ENCODE measurements at regions not wholly inside any gene's neighbourhood (a gene's known extent, or its start where the extent isn't known, plus 50 kb on each side); places are given as distances from the start of the nearest gene placed in this dataset.

GRCh38 chr12:39064708-39065107 is 159.3 kb upstream of the CPNE8 start:
- ChIA-PET POLR2A (no interaction called here), CTCF (no interaction called here)
- ATAC-seq (replicated peaks in 1 of 4): no peak
- H3K27ac Mint-ChIP-seq: no peak overlapping the region
- H3K9me3 Mint-ChIP-seq: peaks cover 0 to 5% (median 5%) of the 10 kb centered on the region in 3 donors
- Histone ChIP-seq H3K27me3 (replicated peaks in 1 of 2; ENCODE audit: control insufficient read depth in 2 of 2, extremely low read depth in 1 of 2, insufficient read depth in 2 of 2, low read length in 1 of 2) (no peaks in the 10 kb centered on the region), H3K4me1 (ENCODE audit: control insufficient read depth in 1 of 2, extremely low read depth in 1 of 2, insufficient read depth in 2 of 2, low read length in 2 of 2) (no peaks in the 10 kb centered on the region), H3K4me3 (ENCODE audit: control insufficient read depth in 1 of 2, extremely low read depth in 1 of 2, low read length in 1 of 2) (no peak overlapping the region), H3K27ac (ENCODE audit: low read length) (no peak overlapping the region), H3K36me3 (ENCODE audit: control insufficient read depth in 2 of 2, extremely low read depth in 1 of 2, insufficient read depth in 1 of 2, low read length in 1 of 2) (no peaks in the 10 kb centered on the region), H3K9me3 (no peaks in the 10 kb centered on the region)
- H3K36me3 Mint-ChIP-seq: no peaks in the 10 kb centered on the region
- no peaks in the 10 kb centered on the region for H3K4me1 Mint-ChIP-seq
- WGBS (ENCODE audit: insufficient coverage): 86% methylated on average over 2 of the region's 7 CpGs
- DNase-seq: no peak
- no peak overlapping the region for H3K4me3 Mint-ChIP-seq
- H3K27me3 Mint-ChIP-seq: peaks cover 0 to 2% of the 10 kb centered on the region in 2 donors

- Histone ChIP-seq H3K27ac (ENCODE audit: low read length) (no peak overlapping the region), H3K36me3 (ENCODE audit: control insufficient read depth in 2 of 2, extremely low read depth in 1 of 2, insufficient read depth in 1 of 2, low read length in 1 of 2) (no peaks in the 10 kb centered on the region), H3K4me1 (ENCODE audit: control insufficient read depth in 1 of 2, extremely low read depth in 1 of 2, insufficient read depth in 2 of 2, low read length in 2 of 2) (no peaks in the 10 kb centered on the region), H3K9me3 (no peaks in the 10 kb centered on the region), H3K4me3 (ENCODE audit: control insufficient read depth in 1 of 2, extremely low read depth in 1 of 2, low read length in 1 of 2) (no peak overlapping the region), H3K27me3 (replicated peaks in 1 of 2; ENCODE audit: control insufficient read depth in 2 of 2, extremely low read depth in 1 of 2, insufficient read depth in 2 of 2, low read length in 1 of 2) (no peaks in the 10 kb centered on the region)
- no peak for ATAC-seq (replicated peaks in 1 of 4)
- no CpG with 5 or more reads among the region's 3 CpGs for whole genome bisulfite sequencing (ENCODE audit: insufficient coverage)
- CTCF ChIA-PET: no interaction called here
- POLR2A ChIA-PET: no interaction called here
- Mint-ChIP-seq H3K27ac (no peak overlapping the region), H3K4me1 (no peaks in the 10 kb centered on the region), H3K9me3 (peaks cover 0 to 9% (median 9%) of the 10 kb centered on the region in 3 donors), H3K36me3 (no peaks in the 10 kb centered on the region), H3K4me3 (no peak overlapping the region), H3K27me3 (no peaks in the 10 kb centered on the region)
- DNase-seq: no peak
Measured at GRCh38 chr12:39062266-39062996, 157.0 kb upstream of the CPNE8 start.

GRCh38 chr12:39061576-39061975 is 156.2 kb upstream of the CPNE8 start:
- WGBS (ENCODE audit: insufficient coverage): 80% methylated on average over 2 of the region's 7 CpGs
- no peak overlapping the region for H3K27ac Mint-ChIP-seq

DNA sequence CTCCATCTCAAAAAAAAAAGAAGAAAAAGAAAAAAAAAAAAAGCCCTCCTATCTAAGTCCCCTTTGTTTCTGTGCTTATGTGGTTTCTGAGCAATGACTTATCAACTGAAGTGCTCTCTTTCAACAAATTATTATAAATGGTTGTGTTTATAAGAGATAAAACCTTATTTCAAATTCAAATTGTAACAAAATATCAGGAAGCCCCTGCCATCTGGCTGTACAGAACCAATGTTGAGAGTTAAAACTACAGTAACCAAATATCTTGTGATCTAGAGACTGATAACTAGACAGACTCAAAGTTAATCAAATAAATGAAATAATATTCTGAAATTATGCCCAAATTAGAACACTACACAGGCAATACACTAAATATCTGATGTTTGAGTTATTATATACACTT is 143.0 kb upstream of the CPNE8 start:
- DNase-seq: no peak
- Mint-ChIP-seq H3K9me3 (peaks cover 0 to 4% (median under 1%) of the 10 kb centered on the region in 3 donors), H3K36me3 (no peaks in the 10 kb centered on the region), H3K27me3 (no peaks in the 10 kb centered on the region), H3K27ac (no peak overlapping the region), H3K4me1 (no peaks in the 10 kb centered on the region), H3K4me3 (no peak overlapping the region)
- ATAC-seq (replicated peaks in 1 of 4): no peak
- CTCF ChIA-PET: no interaction called here
- no peaks in the 10 kb centered on the region for H3K27me3 ChIP-seq (replicated peaks in 1 of 2; ENCODE audit: control insufficient read depth in 2 of 2, extremely low read depth in 1 of 2, insufficient read depth in 2 of 2, low read length in 1 of 2)
- no peak overlapping the region for H3K27ac ChIP-seq (ENCODE audit: low read length)
- H3K4me1 ChIP-seq (ENCODE audit: control insufficient read depth in 1 of 2, extremely low read depth in 1 of 2, insufficient read depth in 2 of 2, low read length in 2 of 2): no peaks in the 10 kb centered on the region
- POLR2A ChIA-PET: no interaction called here
- H3K4me3 ChIP-seq (ENCODE audit: control insufficient read depth in 1 of 2, extremely low read depth in 1 of 2, low read length in 1 of 2): no peak overlapping the region
- H3K36me3 ChIP-seq (ENCODE audit: control insufficient read depth in 2 of 2, extremely low read depth in 1 of 2, insufficient read depth in 1 of 2, low read length in 1 of 2): no peaks in the 10 kb centered on the region
- H3K9me3 ChIP-seq: no peaks in the 10 kb centered on the region

More at GRCh38 chr12:39061576-39061975, 156.2 kb upstream of the CPNE8 start:
- DNase-seq: no peak
- POLR2A ChIA-PET: no interaction called here
- ATAC-seq (replicated peaks in 1 of 4): no peak
- Histone ChIP-seq H3K27ac (ENCODE audit: low read length) (no peak overlapping the region), H3K4me1 (ENCODE audit: control insufficient read depth in 1 of 2, extremely low read depth in 1 of 2, insufficient read depth in 2 of 2, low read length in 2 of 2) (no peaks in the 10 kb centered on the region), H3K9me3 (no peaks in the 10 kb centered on the region), H3K27me3 (replicated peaks in 1 of 2; ENCODE audit: control insufficient read depth in 2 of 2, extremely low read depth in 1 of 2, insufficient read depth in 2 of 2, low read length in 1 of 2) (no peaks in the 10 kb centered on the region), H3K4me3 (ENCODE audit: control insufficient read depth in 1 of 2, extremely low read depth in 1 of 2, low read length in 1 of 2) (no peak overlapping the region), H3K36me3 (ENCODE audit: control insufficient read depth in 2 of 2, extremely low read depth in 1 of 2, insufficient read depth in 1 of 2, low read length in 1 of 2) (no peaks in the 10 kb centered on the region)
- Mint-ChIP-seq H3K4me3 (no peak overlapping the region), H3K36me3 (no peaks in the 10 kb centered on the region), H3K27me3 (no peaks in the 10 kb centered on the region), H3K9me3 (peaks cover 0 to 9% (median 9%) of the 10 kb centered on the region in 3 donors), H3K4me1 (no peaks in the 10 kb centered on the region)
- CTCF ChIA-PET: no interaction called here

DNA sequence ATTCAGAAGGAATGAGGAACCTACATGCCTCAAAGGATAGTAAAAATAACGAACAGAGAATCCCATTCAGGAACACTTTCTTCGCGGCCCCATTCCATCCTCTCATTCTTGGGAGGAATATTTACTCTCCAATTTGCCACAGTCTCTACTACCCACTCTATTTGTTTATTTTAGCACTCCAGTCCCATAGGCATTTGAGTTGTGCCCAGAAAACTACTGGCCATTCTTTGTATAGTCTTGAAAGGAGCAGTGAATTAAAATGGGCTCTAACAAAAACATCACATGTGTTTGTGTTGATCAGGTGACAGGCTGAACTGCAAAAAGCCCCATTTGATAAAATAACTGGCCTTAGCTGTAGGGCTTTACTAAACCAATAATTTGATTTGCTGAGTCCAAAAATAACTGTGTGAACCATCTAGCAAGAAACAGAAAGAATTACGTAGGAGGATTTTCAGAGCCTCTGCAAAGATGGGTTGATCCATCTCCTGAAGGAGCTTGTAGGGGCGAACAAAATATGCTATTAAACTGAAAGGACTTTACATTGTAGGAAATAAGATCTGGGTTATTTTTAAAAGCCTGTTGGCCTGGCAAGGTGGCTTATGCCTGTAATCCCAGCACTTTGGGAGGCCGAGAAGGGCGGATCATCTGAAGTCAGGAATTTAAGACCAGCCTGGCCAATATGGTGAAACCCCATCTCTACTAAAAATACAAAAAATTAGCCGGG is 142.3 kb upstream of the CPNE8 start:
- 92% methylated on average over 2 of the region's 8 CpGs for WGBS (ENCODE audit: insufficient coverage)

DNA sequence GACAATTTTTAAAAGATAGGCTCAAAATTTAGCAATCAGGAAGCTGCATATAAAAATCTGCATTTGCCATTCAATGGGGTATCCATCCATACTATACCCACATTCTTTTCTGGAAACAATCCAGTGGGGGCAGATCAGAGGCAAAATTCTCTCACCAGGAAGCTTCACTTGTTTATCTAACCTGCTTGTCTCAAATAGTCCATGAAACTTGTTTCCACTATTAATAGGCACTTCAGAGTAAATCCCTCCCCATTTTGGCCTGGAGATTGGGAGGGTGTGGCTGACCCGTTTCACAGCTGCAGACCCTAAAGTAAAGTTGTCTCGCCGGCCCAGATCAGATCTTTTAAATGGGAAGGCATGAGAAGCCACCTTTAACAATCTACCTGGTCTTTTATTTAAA is 139.4 kb upstream of the CPNE8 start:
- H3K27me3 ChIP-seq (replicated peaks in 1 of 2; ENCODE audit: control insufficient read depth in 2 of 2, extremely low read depth in 1 of 2, insufficient read depth in 2 of 2, low read length in 1 of 2): no peaks in the 10 kb centered on the region
- Mint-ChIP-seq H3K27me3 (peaks cover 0 to 2% of the 10 kb centered on the region in 2 donors), H3K4me3 (no peak overlapping the region), H3K27ac (no peak overlapping the region), H3K4me1 (no peaks in the 10 kb centered on the region), H3K36me3 (no peaks in the 10 kb centered on the region), H3K9me3 (peaks cover 0 to 2% (median 0%) of the 10 kb centered on the region in 3 donors)
- H3K27ac ChIP-seq (ENCODE audit: low read length): no peak overlapping the region
- no peaks in the 10 kb centered on the region for H3K9me3 ChIP-seq
- no peak overlapping the region for H3K4me3 ChIP-seq (ENCODE audit: control insufficient read depth in 1 of 2, extremely low read depth in 1 of 2, low read length in 1 of 2)
- no peaks in the 10 kb centered on the region for H3K36me3 ChIP-seq (ENCODE audit: control insufficient read depth in 2 of 2, extremely low read depth in 1 of 2, insufficient read depth in 1 of 2, low read length in 1 of 2)
- CTCF ChIA-PET: interaction anchor here in 1 of 2 donors (0.7 kb wide), 1 partner anchor 41 kb away, joined by 3 read pairs; no protein-coding TSS in a partner anchor
- H3K4me1 ChIP-seq (ENCODE audit: control insufficient read depth in 1 of 2, extremely low read depth in 1 of 2, insufficient read depth in 2 of 2, low read length in 2 of 2): no peaks in the 10 kb centered on the region
- POLR2A ChIA-PET: no interaction called here
- DNase-seq (no peak), ATAC-seq (replicated peaks in 1 of 4) (no peak)
- WGBS (ENCODE audit: insufficient coverage): no CpG with 5 or more reads among the region's 3 CpGs

More for the DNA sequence above, 142.3 kb upstream of the CPNE8 start:
- Mint-ChIP-seq H3K4me1 (no peaks in the 10 kb centered on the region), H3K27me3 (no peaks in the 10 kb centered on the region), H3K9me3 (peaks cover 0 to 2% (median 0%) of the 10 kb centered on the region in 3 donors), H3K27ac (no peak overlapping the region), H3K36me3 (no peaks in the 10 kb centered on the region), H3K4me3 (no peak overlapping the region)
- ChIA-PET POLR2A (no interaction called here), CTCF (no interaction called here)
- H3K27me3 ChIP-seq (replicated peaks in 1 of 2; ENCODE audit: control insufficient read depth in 2 of 2, extremely low read depth in 1 of 2, insufficient read depth in 2 of 2, low read length in 1 of 2): no peaks in the 10 kb centered on the region
- H3K9me3 ChIP-seq: no peaks in the 10 kb centered on the region
- no peaks in the 10 kb centered on the region for H3K36me3 ChIP-seq (ENCODE audit: control insufficient read depth in 2 of 2, extremely low read depth in 1 of 2, insufficient read depth in 1 of 2, low read length in 1 of 2)
- no peak overlapping the region for H3K4me3 ChIP-seq (ENCODE audit: control insufficient read depth in 1 of 2, extremely low read depth in 1 of 2, low read length in 1 of 2)
- DNase-seq: no peak
- no peak for ATAC-seq (replicated peaks in 1 of 4)
- H3K27ac ChIP-seq (ENCODE audit: low read length): no peak overlapping the region
- H3K4me1 ChIP-seq (ENCODE audit: control insufficient read depth in 1 of 2, extremely low read depth in 1 of 2, insufficient read depth in 2 of 2, low read length in 2 of 2): no peaks in the 10 kb centered on the region
